ENCODE measurements at regions not wholly inside any gene's neighbourhood (a gene's known extent, or its start where the extent isn't known, plus 50 kb on each side); places are given as distances from the start of the nearest gene placed in this dataset.

DNA sequence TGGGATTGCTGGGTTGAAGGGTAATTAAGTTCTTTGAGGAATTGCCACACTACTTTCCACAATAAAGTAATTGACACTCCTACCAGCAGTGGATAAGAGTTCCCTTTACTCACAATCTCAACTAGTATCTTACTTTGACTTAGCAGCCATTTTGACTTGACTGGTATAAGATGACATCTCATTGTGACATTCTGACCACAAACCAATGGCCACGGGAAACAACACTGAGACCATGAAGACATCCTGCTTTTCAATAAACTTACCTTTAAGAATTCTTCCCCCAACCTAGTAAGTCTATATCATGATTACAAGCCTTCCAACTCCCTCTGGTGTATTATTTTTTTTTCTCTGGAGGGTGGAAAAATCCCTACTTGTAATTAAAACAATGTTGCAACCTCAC, 66.9 kb upstream of the WDR1 start:
- DNase-seq: no peak
- Mint-ChIP-seq H3K4me3 (no peak overlapping the region), H3K4me1 (no peaks in the 10 kb centered on the region), H3K9me3 (no peaks in the 10 kb centered on the region), H3K27me3 (ENCODE audit: low read depth, poor library complexity) (peaks cover 35% of the 10 kb centered on the region), H3K36me3 (ENCODE audit: low read depth) (no peaks in the 10 kb centered on the region), H3K27ac (no peak overlapping the region)
- TF ChIP-seq, protein P1, sequence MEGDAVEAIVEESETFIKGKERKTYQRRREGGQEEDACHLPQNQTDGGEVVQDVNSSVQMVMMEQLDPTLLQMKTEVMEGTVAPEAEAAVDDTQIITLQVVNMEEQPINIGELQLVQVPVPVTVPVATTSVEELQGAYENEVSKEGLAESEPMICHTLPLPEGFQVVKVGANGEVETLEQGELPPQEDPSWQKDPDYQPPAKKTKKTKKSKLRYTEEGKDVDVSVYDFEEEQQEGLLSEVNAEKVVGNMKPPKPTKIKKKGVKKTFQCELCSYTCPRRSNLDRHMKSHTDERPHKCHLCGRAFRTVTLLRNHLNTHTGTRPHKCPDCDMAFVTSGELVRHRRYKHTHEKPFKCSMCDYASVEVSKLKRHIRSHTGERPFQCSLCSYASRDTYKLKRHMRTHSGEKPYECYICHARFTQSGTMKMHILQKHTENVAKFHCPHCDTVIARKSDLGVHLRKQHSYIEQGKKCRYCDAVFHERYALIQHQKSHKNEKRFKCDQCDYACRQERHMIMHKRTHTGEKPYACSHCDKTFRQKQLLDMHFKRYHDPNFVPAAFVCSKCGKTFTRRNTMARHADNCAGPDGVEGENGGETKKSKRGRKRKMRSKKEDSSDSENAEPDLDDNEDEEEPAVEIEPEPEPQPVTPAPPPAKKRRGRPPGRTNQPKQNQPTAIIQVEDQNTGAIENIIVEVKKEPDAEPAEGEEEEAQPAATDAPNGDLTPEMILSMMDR (IDR thresholded peaks at IDR 0.05): no peak

DNA sequence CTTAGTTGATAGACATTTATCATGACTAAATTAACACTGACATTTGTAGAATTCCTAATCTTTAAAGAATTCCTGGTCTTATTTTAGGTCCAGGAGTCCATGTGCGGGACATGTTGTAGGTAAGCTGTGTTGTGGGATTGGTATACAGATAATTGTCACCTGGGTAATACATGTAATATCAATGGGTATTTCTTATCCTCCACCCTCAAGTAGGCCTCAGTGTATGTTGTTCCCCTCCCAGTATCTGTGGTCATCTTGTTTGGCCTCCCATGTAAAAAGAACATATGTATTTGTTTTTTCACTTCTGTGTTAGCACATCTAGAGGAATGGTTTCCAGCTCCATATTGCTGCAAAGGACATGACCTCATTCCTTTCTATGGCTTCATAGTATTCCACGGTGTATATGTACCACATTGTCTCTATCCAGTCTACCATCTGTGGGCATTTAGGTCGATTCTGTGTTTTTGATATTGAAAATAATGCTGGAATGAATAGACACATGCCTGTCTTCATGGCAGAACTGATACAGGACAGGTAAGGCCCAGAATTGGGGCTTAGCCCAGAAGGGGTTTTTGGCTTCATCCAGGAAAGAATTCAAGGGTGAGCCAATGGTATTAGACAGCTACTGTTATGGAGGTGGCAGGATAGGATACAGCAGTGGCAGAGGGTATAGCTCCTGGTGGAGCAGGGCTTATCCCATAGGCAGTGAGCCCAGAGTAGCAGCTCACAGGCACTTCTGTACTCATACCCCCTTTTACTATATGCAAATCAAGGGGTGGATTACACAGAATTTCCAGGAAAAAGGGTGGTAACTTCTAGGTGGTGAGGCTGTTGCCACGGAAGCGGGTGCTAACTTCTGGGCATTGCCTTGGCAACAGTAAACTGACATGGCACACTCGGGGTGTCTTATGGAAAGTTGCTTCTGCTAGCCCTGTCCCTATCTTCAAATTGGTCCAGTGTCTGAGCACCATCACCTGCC, 66.1 kb upstream of the WDR1 start:
- H3K27me3 Mint-ChIP-seq (ENCODE audit: low read depth, poor library complexity): peaks cover 29% of the 10 kb centered on the region
- DNase-seq: no peak
- H3K36me3 Mint-ChIP-seq (ENCODE audit: low read depth): no peaks in the 10 kb centered on the region
- no peak overlapping the region for H3K4me3 Mint-ChIP-seq
- H3K4me1 Mint-ChIP-seq: no peaks in the 10 kb centered on the region
- TF ChIP-seq, protein P1 (IDR thresholded peaks at IDR 0.05): no peak
- no peak overlapping the region for H3K27ac Mint-ChIP-seq
- H3K9me3 Mint-ChIP-seq: no peaks in the 10 kb centered on the region

DNA sequence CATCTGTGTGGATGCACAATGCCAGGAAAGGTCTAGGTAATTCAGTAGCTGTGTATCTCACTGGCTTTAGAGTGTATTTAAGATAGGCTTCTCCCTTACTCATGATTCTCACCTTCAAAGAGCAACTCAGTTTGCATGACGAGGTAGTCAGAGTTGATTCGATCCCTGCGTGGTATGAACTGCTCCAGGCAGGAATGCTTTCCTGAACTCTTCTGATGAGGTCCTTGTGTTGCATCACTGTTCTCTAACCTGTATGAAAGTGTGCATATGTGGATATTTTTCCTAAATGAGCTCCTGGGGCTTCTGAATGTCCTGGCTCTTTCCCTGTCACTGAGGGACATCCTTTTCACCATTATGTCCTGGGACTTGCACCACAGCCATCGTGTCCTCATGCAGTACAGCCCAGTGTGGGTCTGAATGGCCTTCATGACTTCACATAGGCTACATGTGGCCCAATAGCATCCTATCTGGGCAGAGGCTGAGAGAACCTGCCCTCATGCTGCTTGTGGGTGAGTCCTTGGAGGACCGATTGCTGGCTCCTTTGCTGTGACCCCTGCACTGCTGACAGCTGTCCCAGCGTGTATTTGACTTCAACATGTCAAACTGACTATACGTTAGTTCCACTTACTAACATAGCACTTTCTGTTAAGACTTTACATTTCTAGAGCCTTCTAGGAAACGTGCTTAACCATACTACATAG, 65.3 kb upstream of the WDR1 start:
- Mint-ChIP-seq H3K27me3 (ENCODE audit: low read depth, poor library complexity) (peaks cover 30% of the 10 kb centered on the region), H3K36me3 (ENCODE audit: low read depth) (no peaks in the 10 kb centered on the region), H3K27ac (no peak overlapping the region), H3K4me3 (no peak overlapping the region), H3K4me1 (no peaks in the 10 kb centered on the region), H3K9me3 (no peaks in the 10 kb centered on the region)
- TF ChIP-seq, protein P1 (IDR thresholded peaks at IDR 0.05): no peak
- no peak for DNase-seq

DNA sequence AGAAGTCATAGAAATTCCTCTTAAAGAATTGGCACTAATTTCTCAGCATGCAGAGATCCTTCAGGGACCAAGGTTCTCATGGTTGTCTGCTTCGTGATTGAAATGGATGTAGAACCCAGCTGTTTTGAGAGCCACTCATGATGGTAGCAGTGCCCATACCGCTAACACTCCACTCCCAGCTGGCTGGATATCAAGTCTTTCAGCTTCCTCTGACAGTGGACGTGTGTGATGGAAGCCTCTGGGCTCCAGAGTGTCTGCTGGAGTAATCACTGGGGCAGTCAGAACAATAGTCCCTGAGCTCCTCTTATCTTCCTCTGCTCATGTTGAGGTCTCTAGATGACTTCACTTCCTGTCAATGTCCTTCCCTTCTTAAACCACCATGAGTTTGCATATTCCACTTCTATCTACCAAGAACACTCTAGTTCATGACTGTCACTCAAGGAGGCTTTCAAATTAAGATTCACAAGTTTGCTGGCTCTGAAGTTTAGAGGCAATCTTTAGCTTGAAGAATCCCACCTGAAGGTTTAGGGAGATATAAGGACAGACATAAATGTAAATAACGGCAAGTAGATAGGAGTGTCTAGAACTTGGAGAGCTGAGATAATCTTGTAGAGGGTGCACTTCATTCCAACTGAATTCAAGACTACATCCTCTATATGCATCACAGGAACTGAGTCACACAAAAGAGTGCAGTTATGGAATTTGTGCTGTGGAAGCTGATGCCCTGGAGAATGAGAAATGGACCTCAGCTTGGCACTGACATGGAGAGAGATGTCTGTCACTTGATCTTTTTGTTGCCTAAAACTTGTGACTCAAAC, 64.5 kb upstream of the WDR1 start:
- TF ChIP-seq, protein P1 (IDR thresholded peaks at IDR 0.05): no peak
- H3K36me3 Mint-ChIP-seq (ENCODE audit: low read depth): no peaks in the 10 kb centered on the region
- no peak overlapping the region for H3K27ac Mint-ChIP-seq
- H3K27me3 Mint-ChIP-seq (ENCODE audit: low read depth, poor library complexity): peaks cover 30% of the 10 kb centered on the region
- H3K9me3 Mint-ChIP-seq: no peaks in the 10 kb centered on the region
- no peak overlapping the region for H3K4me3 Mint-ChIP-seq
- no peaks in the 10 kb centered on the region for H3K4me1 Mint-ChIP-seq
- no peak for DNase-seq

DNA sequence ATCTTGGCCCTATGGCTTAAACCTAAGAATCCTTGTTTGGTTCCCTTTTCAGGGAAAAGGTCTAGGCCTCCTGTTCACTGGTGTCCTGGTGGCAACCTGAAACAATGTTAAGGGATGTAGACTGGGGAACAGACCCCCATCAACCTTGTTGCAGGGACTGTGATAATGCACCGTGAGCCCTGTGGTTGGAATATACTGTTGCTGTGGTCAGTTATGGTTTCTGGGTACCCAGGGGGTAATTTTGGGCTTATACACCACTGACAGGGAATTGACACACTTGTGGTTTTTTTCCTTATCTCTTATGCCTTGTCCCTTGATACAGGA, 64.0 kb upstream of the WDR1 start:
- TF ChIP-seq, protein P1 (IDR thresholded peaks at IDR 0.05): no peak
- DNase-seq: no peak
- peaks cover 26% of the 10 kb centered on the region for H3K27me3 Mint-ChIP-seq (ENCODE audit: low read depth, poor library complexity)
- H3K36me3 Mint-ChIP-seq (ENCODE audit: low read depth): no peaks in the 10 kb centered on the region
- no peaks in the 10 kb centered on the region for H3K9me3 Mint-ChIP-seq
- H3K4me1 Mint-ChIP-seq: no peaks in the 10 kb centered on the region
- H3K4me3 Mint-ChIP-seq: no peak overlapping the region
- no peak overlapping the region for H3K27ac Mint-ChIP-seq

All from nephron progenitor cell (in vitro differentiated cells).